ENCODE measurements at regions not wholly inside any gene's neighbourhood (a gene's known extent, or its start where the extent isn't known, plus 50 kb on each side); places are given as distances from the start of the nearest gene placed in this dataset.

- no peak for DNase-seq
- CTCF ChIA-PET = interaction anchor here (0.7 kb wide), 1 partner anchor 19 kb away, joined by 3 read pairs; no protein-coding TSS in a partner anchor
- Mint-ChIP-seq H3K27me3 (no peaks in the 10 kb centered on the region), H3K4me3 (no peak overlapping the region), H3K27ac (no peak overlapping the region), H3K9me3 (peaks cover 4 to 33% (median 11%) of the 10 kb centered on the region in 5 donors), H3K4me1 (no peaks in the 10 kb centered on the region), H3K36me3 (no peaks in the 10 kb centered on the region)
- no peaks in the 10 kb centered on the region for H3K36me3 ChIP-seq (ENCODE audit: insufficient read depth, low read length)
- H3K9me3 ChIP-seq (ENCODE audit: low read length) = no peaks in the 10 kb centered on the region
- no peaks in the 10 kb centered on the region for H3K4me1 ChIP-seq (ENCODE audit: insufficient read depth, low read length)
- no peak overlapping the region for H3K4me3 ChIP-seq (ENCODE audit: low read length)
- H3K27ac ChIP-seq (ENCODE audit: low read depth, low read length) = no peak overlapping the region
- no peaks in the 10 kb centered on the region for H3K27me3 ChIP-seq (ENCODE audit: insufficient read depth, low read length, poor library complexity, severe bottlenecking)
- POLR2A ChIA-PET = no interaction called here
Observed at GRCh38 chr11:23490557-23491235, 630.4 kb upstream of the CCDC179 start.

DNA sequence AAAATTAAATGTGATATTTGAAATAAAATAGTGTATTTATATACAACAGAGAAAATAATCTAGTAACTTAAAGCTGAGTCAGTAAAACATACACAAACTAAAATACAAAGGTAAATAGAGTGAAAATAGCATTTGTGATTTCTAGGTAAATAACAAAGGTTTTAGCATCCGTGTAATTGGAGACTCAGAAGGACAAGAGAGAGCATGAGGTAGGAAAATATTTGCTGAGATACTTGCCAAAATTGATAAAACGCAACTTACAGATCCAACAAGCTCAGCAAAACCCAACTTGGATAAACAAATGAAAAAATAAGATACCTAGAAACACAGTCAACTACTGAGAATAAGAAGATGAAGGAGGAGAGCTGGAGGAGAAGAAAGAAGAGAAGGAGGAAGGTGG, 634.7 kb upstream of the CCDC179 start:
- DNase-seq = no peak
- no peaks in the 10 kb centered on the region for H3K27me3 Mint-ChIP-seq
- Histone ChIP-seq H3K9me3 (ENCODE audit: low read length) (no peaks in the 10 kb centered on the region), H3K27me3 (ENCODE audit: insufficient read depth, low read length, poor library complexity, severe bottlenecking) (no peaks in the 10 kb centered on the region), H3K4me3 (ENCODE audit: low read length) (no peak overlapping the region), H3K36me3 (ENCODE audit: insufficient read depth, low read length) (no peaks in the 10 kb centered on the region), H3K4me1 (ENCODE audit: insufficient read depth, low read length) (no peaks in the 10 kb centered on the region), H3K27ac (ENCODE audit: low read depth, low read length) (no peak overlapping the region)
- H3K4me3 Mint-ChIP-seq = no peak overlapping the region
- no peak overlapping the region for H3K27ac Mint-ChIP-seq
- ChIA-PET POLR2A (no interaction called here), CTCF (no interaction called here)
- no peaks in the 10 kb centered on the region for H3K36me3 Mint-ChIP-seq
- H3K9me3 Mint-ChIP-seq = peaks cover 0 to 33% (median 6%) of the 10 kb centered on the region in 5 donors
- H3K4me1 Mint-ChIP-seq = no peaks in the 10 kb centered on the region

- no peaks in the 10 kb centered on the region for H3K4me1 Mint-ChIP-seq
- H3K27me3 Mint-ChIP-seq = no peaks in the 10 kb centered on the region
- no peaks in the 10 kb centered on the region for H3K36me3 Mint-ChIP-seq
- POLR2A ChIA-PET = no interaction called here
- Histone ChIP-seq H3K27me3 (ENCODE audit: insufficient read depth, low read length, poor library complexity, severe bottlenecking) (no peaks in the 10 kb centered on the region), H3K4me1 (ENCODE audit: insufficient read depth, low read length) (no peaks in the 10 kb centered on the region), H3K27ac (ENCODE audit: low read depth, low read length) (no peak overlapping the region), H3K9me3 (ENCODE audit: low read length) (no peaks in the 10 kb centered on the region), H3K4me3 (ENCODE audit: low read length) (no peak overlapping the region), H3K36me3 (ENCODE audit: insufficient read depth, low read length) (no peaks in the 10 kb centered on the region)
- H3K27ac Mint-ChIP-seq = no peak overlapping the region
- peaks cover 0 to 40% (median 6%) of the 10 kb centered on the region in 5 donors for H3K9me3 Mint-ChIP-seq
- no peak overlapping the region for H3K4me3 Mint-ChIP-seq
- CTCF ChIA-PET = no interaction called here
- DNase-seq = no peak
Observed at GRCh38 chr11:23496340-23496739, 636.1 kb upstream of the CCDC179 start.

DNA sequence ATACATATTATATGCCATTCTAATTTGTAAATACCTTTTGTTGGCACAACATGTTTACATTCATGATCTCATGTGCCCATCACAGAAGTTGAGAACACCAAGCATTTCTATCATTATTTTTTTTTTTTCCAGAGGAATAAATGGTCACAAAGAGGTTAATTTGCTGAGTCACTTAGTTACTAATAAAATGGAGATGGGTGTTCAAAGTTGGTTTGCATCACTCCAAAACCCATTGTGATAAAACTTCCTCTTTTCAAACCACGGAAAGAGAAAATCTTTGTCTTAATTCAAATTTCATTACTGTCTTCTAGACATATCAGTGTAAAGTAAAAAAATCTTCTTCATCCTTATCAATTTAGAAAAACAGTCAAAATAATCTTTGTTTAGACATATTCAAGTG, 636.8 kb upstream of the CCDC179 start:
- Histone ChIP-seq H3K27me3 (ENCODE audit: insufficient read depth, low read length, poor library complexity, severe bottlenecking) (no peaks in the 10 kb centered on the region), H3K4me3 (ENCODE audit: low read length) (no peak overlapping the region), H3K36me3 (ENCODE audit: insufficient read depth, low read length) (no peaks in the 10 kb centered on the region), H3K4me1 (ENCODE audit: insufficient read depth, low read length) (no peaks in the 10 kb centered on the region), H3K9me3 (ENCODE audit: low read length) (no peaks in the 10 kb centered on the region), H3K27ac (ENCODE audit: low read depth, low read length) (no peak overlapping the region)
- ChIA-PET CTCF (no interaction called here), POLR2A (no interaction called here)
- no peak for DNase-seq
- Mint-ChIP-seq H3K36me3 (no peaks in the 10 kb centered on the region), H3K9me3 (peaks cover 0 to 36% (median 3%) of the 10 kb centered on the region in 5 donors), H3K27me3 (no peaks in the 10 kb centered on the region), H3K27ac (no peak overlapping the region), H3K4me1 (no peaks in the 10 kb centered on the region), H3K4me3 (no peak overlapping the region)

DNA sequence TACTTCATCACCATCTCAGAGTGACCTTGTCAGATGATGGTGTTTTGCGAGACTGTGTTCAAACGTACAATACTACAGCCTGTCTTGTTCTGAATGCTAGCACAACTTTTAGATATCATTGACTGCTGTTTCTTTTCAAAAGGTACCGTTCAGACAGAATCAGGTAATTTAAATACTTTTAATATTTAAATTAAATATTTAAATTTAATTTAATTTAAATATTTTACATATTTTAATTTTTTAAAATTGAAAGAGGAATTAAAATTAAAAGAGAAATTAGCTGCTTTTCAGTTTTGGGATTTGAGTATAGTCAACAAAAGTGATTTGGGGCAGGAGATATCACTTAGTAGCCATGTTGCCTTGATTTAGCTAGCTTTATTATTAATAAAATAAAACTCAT, 642.1 kb upstream of the CCDC179 start:
- POLR2A ChIA-PET = no interaction called here
- DNase-seq = no peak
- no peaks in the 10 kb centered on the region for H3K9me3 ChIP-seq (ENCODE audit: low read length)
- no peaks in the 10 kb centered on the region for H3K27me3 ChIP-seq (ENCODE audit: insufficient read depth, low read length, poor library complexity, severe bottlenecking)
- peaks cover 0 to 3% (median 0%) of the 10 kb centered on the region in 3 donors for H3K36me3 Mint-ChIP-seq
- CTCF ChIA-PET = no interaction called here
- H3K27me3 Mint-ChIP-seq = no peaks in the 10 kb centered on the region
- no peaks in the 10 kb centered on the region for H3K4me1 Mint-ChIP-seq
- H3K36me3 ChIP-seq (ENCODE audit: insufficient read depth, low read length) = no peaks in the 10 kb centered on the region
- no peaks in the 10 kb centered on the region for H3K4me1 ChIP-seq (ENCODE audit: insufficient read depth, low read length)
- no peak overlapping the region for H3K27ac Mint-ChIP-seq
- no peak overlapping the region for H3K27ac ChIP-seq (ENCODE audit: low read depth, low read length)
- H3K4me3 Mint-ChIP-seq = no peak overlapping the region
- peaks cover 0 to 38% (median 5%) of the 10 kb centered on the region in 5 donors for H3K9me3 Mint-ChIP-seq
- no peak overlapping the region for H3K4me3 ChIP-seq (ENCODE audit: low read length)

DNA sequence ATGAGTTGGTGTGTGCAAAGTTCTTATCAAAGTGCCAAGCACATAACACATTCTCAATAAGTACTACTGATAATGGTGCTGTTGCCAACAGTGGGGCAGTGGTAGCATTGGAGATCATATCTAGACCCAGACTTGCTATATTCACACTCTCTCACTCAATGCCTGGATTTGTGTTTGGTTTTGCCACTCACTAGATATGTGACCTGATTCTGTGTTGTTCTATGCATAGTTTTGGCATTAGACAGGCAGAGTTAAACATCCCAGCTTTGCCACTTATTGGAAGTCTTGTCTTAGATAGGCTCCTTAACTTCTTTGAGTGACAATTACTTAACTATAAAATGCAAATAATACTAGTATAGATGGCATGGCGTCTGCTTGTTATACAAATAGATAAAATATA, 642.6 kb upstream of the CCDC179 start:
- H3K4me3 ChIP-seq (ENCODE audit: low read length) = no peak overlapping the region
- ChIA-PET CTCF (no interaction called here), POLR2A (no interaction called here)
- Mint-ChIP-seq H3K9me3 (peaks cover 0 to 38% (median 5%) of the 10 kb centered on the region in 5 donors), H3K4me1 (no peaks in the 10 kb centered on the region), H3K36me3 (peaks cover 0 to 3% (median 0%) of the 10 kb centered on the region in 3 donors), H3K27me3 (no peaks in the 10 kb centered on the region), H3K4me3 (no peak overlapping the region), H3K27ac (no peak overlapping the region)
- H3K4me1 ChIP-seq (ENCODE audit: insufficient read depth, low read length) = no peaks in the 10 kb centered on the region
- no peaks in the 10 kb centered on the region for H3K9me3 ChIP-seq (ENCODE audit: low read length)
- no peak for DNase-seq
- H3K36me3 ChIP-seq (ENCODE audit: insufficient read depth, low read length) = no peaks in the 10 kb centered on the region
- H3K27ac ChIP-seq (ENCODE audit: low read depth, low read length) = no peak overlapping the region
- no peaks in the 10 kb centered on the region for H3K27me3 ChIP-seq (ENCODE audit: insufficient read depth, low read length, poor library complexity, severe bottlenecking)

- DNase-seq = no peak
- H3K27me3 ChIP-seq (ENCODE audit: insufficient read depth, low read length, poor library complexity, severe bottlenecking) = no peaks in the 10 kb centered on the region
- no peaks in the 10 kb centered on the region for H3K36me3 ChIP-seq (ENCODE audit: insufficient read depth, low read length)
- H3K27me3 Mint-ChIP-seq = no peaks in the 10 kb centered on the region
- ChIA-PET POLR2A (no interaction called here), CTCF (no interaction called here)
- no peaks in the 10 kb centered on the region for H3K4me1 ChIP-seq (ENCODE audit: insufficient read depth, low read length)
- H3K9me3 ChIP-seq (ENCODE audit: low read length) = no peaks in the 10 kb centered on the region
- peak overlapping the region in 1 of 8 donors; percentile 46 for H3K27ac Mint-ChIP-seq
- no peak overlapping the region for H3K4me3 Mint-ChIP-seq
- H3K27ac ChIP-seq (ENCODE audit: low read depth, low read length) = no peak overlapping the region
- H3K9me3 Mint-ChIP-seq = peaks cover 0 to 27% (median 6%) of the 10 kb centered on the region in 5 donors
- H3K4me3 ChIP-seq (ENCODE audit: low read length) = no peak overlapping the region
- H3K4me1 Mint-ChIP-seq = no peaks in the 10 kb centered on the region
- peaks cover 0 to 3% (median 0%) of the 10 kb centered on the region in 3 donors for H3K36me3 Mint-ChIP-seq
Observed at GRCh38 chr11:23509023-23509422, 648.7 kb upstream of the CCDC179 start.

GRCh38 chr11:23509821-23510220, 649.5 kb upstream of the CCDC179 start:
- no peaks in the 10 kb centered on the region for H3K27me3 Mint-ChIP-seq
- no peaks in the 10 kb centered on the region for H3K9me3 ChIP-seq (ENCODE audit: low read length)
- peaks cover 0 to 3% (median 0%) of the 10 kb centered on the region in 3 donors for H3K36me3 Mint-ChIP-seq
- ChIA-PET CTCF (no interaction called here), POLR2A (no interaction called here)
- H3K27ac ChIP-seq (ENCODE audit: low read depth, low read length) = no peak overlapping the region
- no peak overlapping the region for H3K4me3 ChIP-seq (ENCODE audit: low read length)
- peaks cover 0 to 28% (median 3%) of the 10 kb centered on the region in 5 donors for H3K9me3 Mint-ChIP-seq
- no peaks in the 10 kb centered on the region for H3K36me3 ChIP-seq (ENCODE audit: insufficient read depth, low read length)
- H3K4me3 Mint-ChIP-seq = no peak overlapping the region
- no peaks in the 10 kb centered on the region for H3K4me1 Mint-ChIP-seq
- no peaks in the 10 kb centered on the region for H3K4me1 ChIP-seq (ENCODE audit: insufficient read depth, low read length)
- no peak for DNase-seq
- H3K27me3 ChIP-seq (ENCODE audit: insufficient read depth, low read length, poor library complexity, severe bottlenecking) = no peaks in the 10 kb centered on the region
- H3K27ac Mint-ChIP-seq = no peak overlapping the region
